GM23248 (cell line): ENCODE measurements at regions not wholly inside any gene's neighbourhood (a gene's known extent, or its start where the extent isn't known, plus 50 kb on each side); places are given as distances from the start of the nearest gene placed in this dataset.

Experiments used
- DNase-seq: peaks from one replicate; pipeline ENCODE4 v3.0.0-alpha.2; 2015
- H2AFZ ChIP-seq: fragments of 200-600 bp; sonication (generic); 2 replicates; pipeline ENCODE4 v1.6.1; 2016; ENCODE audit warnings: antibody characterized with exemption
- H3F3A ChIP-seq: fragments of 200-600 bp; sonication (generic); 2 replicates; pipeline ENCODE4 v1.6.1; 2016; ENCODE audit warnings: mild to moderate bottlenecking, antibody characterized with exemption, mixed run types; ENCODE audit not compliant: insufficient read depth
- H3K27ac ChIP-seq: fragments of 200-600 bp; sonication (generic); 2 replicates; pipeline ENCODE4 v1.5.1; 2016; ENCODE audit warnings: mild to moderate bottlenecking
- H3K27me3 ChIP-seq: fragments of 200-600 bp; sonication (generic); replicated peaks from 2 replicates; pipeline ENCODE4 v1.6.1; 2016; ENCODE audit warnings: mild to moderate bottlenecking; ENCODE audit not compliant: insufficient read depth
- H3K36me3 ChIP-seq: fragments of 200-600 bp; sonication (generic); 2 replicates; pipeline ENCODE4 v1.6.1; 2016; ENCODE audit warnings: low read depth, mild to moderate bottlenecking
- H3K4me1 ChIP-seq: fragments of 200-600 bp; sonication (generic); 2 replicates; pipeline ENCODE4 v1.6.1; 2016; ENCODE audit warnings: mild to moderate bottlenecking; ENCODE audit not compliant: insufficient read depth
- H3K4me2 ChIP-seq: fragments of 200-600 bp; sonication (generic); one replicate; pipeline ENCODE4 v1.6.1; 2016; ENCODE audit warnings: mild to moderate bottlenecking; ENCODE audit not compliant: unreplicated experiment
- H3K4me3 ChIP-seq: fragments of 200-600 bp; sonication (generic); 2 replicates; pipeline ENCODE4 v1.5.1; 2016; ENCODE audit warnings: mild to moderate bottlenecking
- H3K79me2 ChIP-seq: fragments of 200-600 bp; sonication (generic); 2 replicates; pipeline ENCODE4 v1.6.1; 2016; ENCODE audit warnings: mild to moderate bottlenecking; ENCODE audit not compliant: insufficient read depth
- H3K9ac ChIP-seq: fragments of 200-600 bp; sonication (generic); 2 replicates; pipeline ENCODE4 v1.6.1; 2016; ENCODE audit warnings: mild to moderate bottlenecking
- H3K9me2 ChIP-seq: fragments of 200-600 bp; sonication (generic); 2 replicates; pipeline ENCODE4 v1.6.1; 2016; ENCODE audit warnings: mixed run types, mild to moderate bottlenecking, moderate library complexity; ENCODE audit not compliant: insufficient read depth
- H3K9me3 ChIP-seq: fragments of 200-600 bp; sonication (generic); one replicate; pipeline ENCODE4 v1.6.1; 2017; ENCODE audit warnings: low read depth
- H4K20me1 ChIP-seq: fragments of 200-600 bp; sonication (generic); 2 replicates; pipeline ENCODE4 v1.6.0; 2016; ENCODE audit not compliant: insufficient read depth
- EZH2 ChIP-seq: fragments of 200-600 bp; sonication (generic); IDR thresholded peaks from 2 replicates; pipeline ENCODE4 v1.6.1; 2018; ENCODE audit warnings: antibody characterized with exemption, mild to moderate bottlenecking; ENCODE audit not compliant: insufficient read depth, poor library complexity, severe bottlenecking
- EZH2phosphoT487 ChIP-seq: fragments of 200-600 bp; sonication (generic); IDR thresholded peaks from 2 replicates; pipeline ENCODE4 v1.6.1; 2018; ENCODE audit warnings: antibody characterized with exemption, moderate library complexity, mild to moderate bottlenecking, low read depth; ENCODE audit not compliant: insufficient read depth
- WGBS, 2 experiments: methylation state at CpG; one replicate each; pipeline ENCODE4 v1.1.6; 2015 to 2017; ENCODE audit warnings: low lambda C conversion rate in 2 of 2, low coverage in 1 of 2; ENCODE audit errors: missing lambda C conversion rate in 2 of 2; 5-methylcytosine and 5-hydroxymethylcytosine counted together
- in situ Hi-C: fragments of 300-500 bp; cut with MboI; formaldehyde crosslinking; loops from 2 replicates; pipeline ENCODE4 v1.15.0; 2020

GRCh38 chr15:36066757-36067156 lies 512.7 kb upstream of the CDIN1 start:
- TF ChIP-seq EZH2 (no peak), EZH2phosphoT487 (no peak)
- Histone ChIP-seq H3K9me3 (no peaks in the 10 kb centered on the region), H2AFZ (no peak overlapping the region; the same call in 1 of the 2 replicates), H3K9me2 (no peaks in the 10 kb centered on the region), H3K79me2 (no peaks in the 10 kb centered on the region), H3K36me3 (no peaks in the 10 kb centered on the region), H3K9ac (no peak overlapping the region), H3K4me3 (no peak overlapping the region), H3K27me3 (no peaks in the 10 kb centered on the region), H3K4me2 (no peak overlapping the region), H4K20me1 (no peaks in the 10 kb centered on the region), H3F3A (no peaks in the 10 kb centered on the region), H3K27ac (no peak overlapping the region), H3K4me1 (no peaks in the 10 kb centered on the region)
- DNase-seq = no peak
- WGBS, 2 experiments = 42 to 51% methylated on average over 3 of the region's 3 CpGs
- in situ Hi-C loops = no loop called here

GRCh38 chr15:36067483-36068274 lies 511.7 kb upstream of the CDIN1 start:
- no peaks in the 10 kb centered on the region for H3F3A ChIP-seq
- no peak overlapping the region for H3K27ac ChIP-seq
- H2AFZ ChIP-seq = no peak overlapping the region
- no peaks in the 10 kb centered on the region for H3K27me3 ChIP-seq
- 83 to 86% methylated on average over 21 of the region's 21 CpGs for WGBS, 2 experiments
- H3K4me3 ChIP-seq = no peak overlapping the region
- in situ Hi-C loops = no loop called here
- H3K79me2 ChIP-seq = no peaks in the 10 kb centered on the region
- H3K36me3 ChIP-seq = no peaks in the 10 kb centered on the region
- DNase-seq = no peak
- no peaks in the 10 kb centered on the region for H4K20me1 ChIP-seq
- H3K9me3 ChIP-seq = no peaks in the 10 kb centered on the region
- no peak overlapping the region for H3K4me2 ChIP-seq
- no peaks in the 10 kb centered on the region for H3K9me2 ChIP-seq
- H3K4me1 ChIP-seq = no peaks in the 10 kb centered on the region
- H3K9ac ChIP-seq = no peak overlapping the region
- no peak for TF ChIP-seq EZH2phosphoT487
- no peak for TF ChIP-seq EZH2

- no peak for TF ChIP-seq EZH2
- no peak for TF ChIP-seq EZH2phosphoT487
- Histone ChIP-seq H3K9me2 (no peaks in the 10 kb centered on the region), H3K4me3 (no peak overlapping the region), H3K27ac (no peak overlapping the region), H3K4me2 (no peak overlapping the region), H3K27me3 (no peaks in the 10 kb centered on the region), H3K79me2 (no peaks in the 10 kb centered on the region), H3K4me1 (no peaks in the 10 kb centered on the region), H3F3A (no peaks in the 10 kb centered on the region), H2AFZ (no peak overlapping the region), H3K9me3 (no peaks in the 10 kb centered on the region), H4K20me1 (no peaks in the 10 kb centered on the region), H3K36me3 (no peaks in the 10 kb centered on the region), H3K9ac (no peak overlapping the region)
- DNase-seq = no peak
- in situ Hi-C loops = no loop called here
These were observed 504.1 kb upstream of the CDIN1 start for GRCh38 chr15:36075333-36075732.

- Histone ChIP-seq H3K9me2 (no peaks in the 10 kb centered on the region), H3K9me3 (peaks cover 4% of the 10 kb centered on the region), H3K4me1 (no peaks in the 10 kb centered on the region), H3K79me2 (no peaks in the 10 kb centered on the region), H3K4me3 (no peak overlapping the region), H4K20me1 (no peaks in the 10 kb centered on the region), H3K27ac (no peak overlapping the region), H3K4me2 (no peak overlapping the region), H3K27me3 (no peaks in the 10 kb centered on the region), H3K9ac (no peak overlapping the region), H2AFZ (no peak overlapping the region), H3F3A (no peaks in the 10 kb centered on the region), H3K36me3 (no peaks in the 10 kb centered on the region)
- WGBS, 2 experiments = 58 to 63% methylated on average over 3 of the region's 3 CpGs
- in situ Hi-C loops = no loop called here
- no peak for TF ChIP-seq EZH2
- no peak for DNase-seq
These were observed 500.4 kb upstream of the CDIN1 start for GRCh38 chr15:36079021-36079420.

GRCh38 chr15:36080759-36081158 lies 498.7 kb upstream of the CDIN1 start:
- Histone ChIP-seq H3K27ac (no peak overlapping the region), H3K4me2 (no peak overlapping the region), H3F3A (no peaks in the 10 kb centered on the region), H3K4me3 (no peak overlapping the region), H3K4me1 (no peaks in the 10 kb centered on the region), H3K9me3 (peaks cover 4% of the 10 kb centered on the region), H3K9ac (no peak overlapping the region), H4K20me1 (no peaks in the 10 kb centered on the region), H3K36me3 (no peaks in the 10 kb centered on the region), H2AFZ (no peak overlapping the region), H3K79me2 (no peaks in the 10 kb centered on the region), H3K9me2 (no peaks in the 10 kb centered on the region), H3K27me3 (no peaks in the 10 kb centered on the region)
- 15 to 19% methylated on average over 4 of the region's 4 CpGs for WGBS, 2 experiments
- in situ Hi-C loops = no loop called here
- TF ChIP-seq EZH2 (no peak), EZH2phosphoT487 (no peak)
- DNase-seq = no peak
